ENCODE measurements at regions not wholly inside any gene's neighbourhood (a gene's known extent, or its start where the extent isn't known, plus 50 kb on each side); places are given as distances from the start of the nearest gene placed in this dataset.

- TF ChIP-seq CTCF (IDR thresholded peaks at IDR 0.05) = no peak
- no peak for TF ChIP-seq EZH2 (IDR thresholded peaks at IDR 0.05; ENCODE audit: borderline replicate concordance, insufficient read depth, low read depth, low read length, poor library complexity, severe bottlenecking)
These were observed 72.2 kb upstream of the ALX4 start for GRCh38 chr11:44382118-44382517.
